ENCODE measurements at regions not wholly inside any gene's neighbourhood (a gene's known extent, or its start where the extent isn't known, plus 50 kb on each side); places are given as distances from the start of the nearest gene placed in this dataset.

DNA sequence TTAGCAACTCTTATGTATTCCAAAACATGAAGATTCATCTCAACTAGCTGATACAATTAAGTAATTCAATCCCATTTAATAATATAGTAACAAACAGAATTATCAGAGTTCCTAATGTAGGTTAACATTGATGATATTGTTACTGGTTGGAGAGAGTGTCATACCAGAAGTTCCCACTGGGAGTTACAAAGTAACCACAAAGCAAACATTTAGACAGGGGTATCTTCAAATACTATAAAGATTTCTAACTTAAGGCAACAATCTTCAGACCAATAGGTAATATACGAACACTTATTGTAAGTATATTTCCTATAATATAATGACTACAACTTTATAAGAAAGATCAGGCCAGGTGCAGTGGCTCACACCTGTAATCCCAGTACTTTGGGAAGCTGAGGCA is 1372.9 kb upstream of the PIK3C3 start:
- no peak for DNase-seq

DNA sequence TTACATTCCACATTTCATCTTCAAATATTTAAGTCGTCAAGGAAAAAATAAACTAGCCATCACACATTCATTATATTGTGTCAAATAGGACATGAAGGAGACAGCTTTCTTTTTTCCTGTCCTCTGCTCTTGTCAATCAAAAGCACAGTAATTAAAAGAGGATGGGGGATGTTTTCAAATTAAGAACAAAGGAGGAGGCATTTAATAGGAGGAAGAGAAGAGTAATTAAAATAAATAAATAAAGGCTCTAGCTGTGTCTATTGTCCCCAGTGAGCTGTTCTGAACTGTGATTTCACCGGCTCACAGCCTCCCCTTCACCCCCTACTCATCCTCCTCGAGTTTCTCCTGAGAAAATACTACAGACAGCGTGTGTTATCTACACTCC is 1377.1 kb upstream of the PIK3C3 start:
- DNase-seq = no peak

DNA sequence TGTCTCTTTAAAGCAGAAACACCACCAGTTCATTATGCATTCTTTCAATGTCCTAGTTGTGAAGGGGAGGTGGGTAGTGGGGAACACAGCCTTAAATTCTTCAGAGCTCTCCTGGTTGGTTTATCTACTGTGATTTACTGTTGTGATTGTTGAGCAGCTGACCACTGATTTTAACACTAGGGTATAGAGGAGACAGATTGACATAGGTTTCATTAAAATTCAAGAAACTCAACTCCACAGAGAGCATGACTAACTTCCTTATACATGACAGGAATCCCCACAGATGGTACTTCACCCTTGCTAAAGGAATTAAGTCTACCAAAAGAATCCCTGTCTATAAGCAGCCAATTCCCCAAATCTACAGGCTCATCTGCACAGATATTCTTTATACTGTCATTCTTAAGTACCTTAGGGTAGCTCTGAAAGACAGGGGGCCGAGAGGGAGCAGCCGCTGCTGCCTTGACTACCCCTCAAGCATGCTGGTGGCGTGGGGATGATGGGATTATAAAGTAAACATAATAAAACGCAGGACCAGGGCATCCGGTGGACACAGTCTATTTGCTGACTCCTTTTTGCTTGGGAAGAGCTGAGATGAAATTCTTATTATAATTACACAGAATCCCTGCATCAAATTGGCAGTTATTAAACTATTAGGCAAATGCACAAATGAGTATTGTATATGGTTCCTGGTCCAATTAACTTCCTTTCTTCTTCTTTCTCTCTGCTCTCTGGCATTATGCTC is 1377.6 kb upstream of the PIK3C3 start:
- no peak for DNase-seq

DNA sequence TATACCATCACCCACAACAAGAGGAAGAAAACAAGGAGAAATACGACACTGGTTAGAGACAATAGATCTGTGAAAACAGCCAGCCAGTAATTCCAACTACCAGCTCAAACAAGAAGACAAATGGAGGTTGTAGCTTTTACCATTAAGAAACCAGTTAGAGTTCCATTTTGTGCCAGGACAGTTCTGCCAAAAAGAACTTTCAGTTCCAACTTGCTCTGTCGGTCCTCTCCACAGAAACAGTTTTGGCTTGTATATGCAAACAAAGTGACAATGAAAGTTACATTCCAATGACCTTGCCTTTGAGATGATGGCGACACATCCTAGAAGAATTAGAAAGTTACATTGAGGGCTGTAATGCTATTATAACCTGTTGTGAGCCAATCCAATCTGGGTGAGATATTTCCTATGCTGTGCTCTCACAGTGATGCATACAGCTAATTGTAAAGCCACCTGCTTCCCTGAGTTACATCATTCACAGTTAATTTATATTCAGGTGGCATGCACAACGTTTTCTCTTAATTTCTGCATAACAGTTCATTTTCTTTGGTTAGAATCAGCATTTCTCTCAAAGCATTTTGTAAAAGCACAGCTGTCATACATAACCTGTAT is 1378.4 kb upstream of the PIK3C3 start:
- no peak for DNase-seq

DNA sequence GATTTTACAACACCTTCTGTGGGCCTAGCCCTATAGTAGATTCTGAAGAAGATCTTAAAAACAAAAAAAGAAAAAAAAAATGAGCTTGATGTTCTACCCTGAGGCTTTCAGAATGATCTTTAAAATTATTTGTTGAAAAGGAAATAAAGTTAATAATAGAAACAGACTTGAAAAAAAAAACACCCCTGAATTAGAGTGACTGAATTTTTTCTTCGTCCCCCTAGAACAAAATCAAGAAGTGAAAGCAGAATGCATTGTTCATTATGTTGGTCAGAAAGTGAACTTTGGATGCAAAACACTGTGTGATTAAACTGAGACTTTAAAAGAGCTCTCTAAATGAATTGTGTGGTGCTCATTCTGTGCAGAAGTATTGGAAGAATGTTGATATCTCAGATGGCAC is 1384.4 kb upstream of the PIK3C3 start:
- DNase-seq = no peak

DNA sequence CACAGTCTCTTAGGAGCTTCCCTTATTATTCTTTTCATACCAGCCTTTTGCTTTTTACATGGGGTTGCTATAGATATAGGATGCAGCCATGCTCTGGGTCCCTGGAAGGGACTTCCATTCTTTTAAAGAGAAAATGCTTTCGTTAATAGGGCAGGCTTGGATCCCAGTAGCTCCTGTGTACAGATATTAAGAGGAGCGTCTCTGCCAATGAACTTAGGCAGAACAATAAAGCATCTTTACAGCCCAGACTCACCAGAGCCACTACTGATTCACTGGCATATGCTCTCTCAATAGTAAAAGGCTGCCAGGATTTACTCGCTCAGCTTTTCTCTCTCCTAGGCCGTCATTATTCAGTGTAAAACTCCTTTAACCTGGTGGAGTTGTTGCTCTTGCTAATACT is 1385.4 kb upstream of the PIK3C3 start:
- no peak for DNase-seq

DNA sequence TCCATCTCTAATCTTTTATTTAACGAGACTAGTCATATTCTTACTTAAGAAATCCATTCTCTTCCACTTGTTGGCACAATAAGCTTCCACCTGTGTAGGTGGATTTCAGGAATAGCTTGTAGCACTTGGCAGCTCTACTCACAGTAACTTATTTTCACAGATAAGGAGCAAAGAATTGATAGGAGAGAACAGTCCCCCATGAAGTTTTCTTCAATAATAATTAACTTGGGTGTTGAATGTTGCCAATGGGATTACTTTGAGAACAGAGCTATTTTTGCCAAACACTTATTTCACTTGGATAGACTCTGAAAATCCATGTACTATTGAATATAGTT is 1388.6 kb upstream of the PIK3C3 start:
- no peak for DNase-seq

DNA sequence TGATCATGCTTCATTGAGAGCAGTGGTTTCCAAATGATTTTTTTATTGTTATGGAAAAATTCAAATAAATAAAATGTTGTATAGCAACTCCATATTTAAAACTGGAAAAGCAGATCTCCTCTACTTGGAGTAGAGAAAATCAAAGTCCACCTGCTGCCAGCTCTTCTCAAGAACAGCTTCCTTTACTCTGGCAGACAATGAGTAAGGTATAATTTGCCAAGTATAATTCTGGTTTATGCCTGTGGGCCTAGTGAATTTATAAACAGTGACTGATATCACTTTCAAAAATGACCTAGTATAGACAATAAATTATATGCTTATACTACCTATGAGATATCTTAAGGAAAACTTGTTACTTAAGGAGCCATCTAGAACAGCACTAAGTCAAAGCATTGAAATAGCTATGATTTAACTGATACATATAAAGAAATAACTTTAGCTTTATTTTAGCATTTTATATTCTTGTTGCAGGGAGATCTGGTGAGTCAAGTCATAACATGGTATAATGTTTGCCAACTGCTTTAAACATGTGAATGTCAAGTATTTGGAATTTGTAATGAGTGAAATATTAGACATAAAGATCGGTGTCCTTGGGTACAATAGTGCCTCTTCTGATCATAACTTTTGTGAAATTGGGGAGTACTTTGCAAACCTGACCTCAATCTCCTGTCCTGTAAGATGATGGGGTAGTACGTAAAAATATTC is 1389.1 kb upstream of the PIK3C3 start:
- DNase-seq = no peak

DNA sequence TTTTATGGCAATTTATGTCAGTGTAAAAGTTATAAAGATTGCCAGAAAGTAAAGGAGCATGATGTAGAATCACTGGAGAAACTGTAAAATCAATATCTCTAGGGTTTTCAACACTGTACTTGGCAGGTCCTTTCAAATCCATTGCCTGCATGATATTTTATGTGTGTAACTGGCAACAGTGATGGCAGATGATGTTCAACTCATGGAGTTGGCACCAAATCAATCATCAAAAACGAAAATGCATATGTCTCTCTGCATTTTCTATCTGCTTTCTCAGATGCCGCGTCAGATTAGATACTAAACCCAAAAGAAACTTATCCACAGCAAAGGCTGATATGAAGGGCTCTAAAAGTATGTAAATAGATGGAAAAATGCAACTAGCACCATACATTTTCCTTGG is 1395.5 kb upstream of the PIK3C3 start:
- DNase-seq = no peak

DNA sequence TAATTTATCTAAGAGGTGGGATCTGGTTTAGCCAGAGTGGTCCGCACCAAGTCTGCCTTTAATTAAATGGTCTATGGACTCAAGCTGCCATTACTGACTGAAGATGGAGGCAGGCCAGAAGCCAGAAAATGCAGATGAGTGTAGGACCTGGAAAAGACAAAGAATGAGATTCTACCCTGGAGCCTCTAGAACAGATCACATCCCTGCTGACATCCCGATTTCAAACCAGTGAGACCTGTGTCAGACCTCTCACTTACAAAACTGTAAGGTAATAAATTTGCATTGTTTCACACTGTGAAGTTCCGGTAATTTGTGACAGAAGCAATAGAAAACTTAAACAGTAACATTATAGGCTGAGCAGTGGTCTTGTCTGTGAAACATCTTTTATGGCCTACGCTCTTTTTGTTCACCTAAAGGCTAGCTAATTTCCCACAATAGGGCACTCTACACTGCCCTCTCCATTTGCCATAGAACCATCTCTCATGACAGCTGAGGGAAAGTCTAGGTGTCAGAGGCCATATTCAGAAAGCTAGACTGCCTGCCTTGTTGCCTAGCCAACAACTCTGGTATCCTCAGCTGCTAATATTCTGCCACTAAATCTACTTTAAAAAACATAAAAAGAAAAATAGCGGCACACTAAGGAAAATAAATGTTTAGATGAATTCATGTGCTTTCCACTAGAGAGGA is 1396.2 kb upstream of the PIK3C3 start:
- DNase-seq = no peak

DNA sequence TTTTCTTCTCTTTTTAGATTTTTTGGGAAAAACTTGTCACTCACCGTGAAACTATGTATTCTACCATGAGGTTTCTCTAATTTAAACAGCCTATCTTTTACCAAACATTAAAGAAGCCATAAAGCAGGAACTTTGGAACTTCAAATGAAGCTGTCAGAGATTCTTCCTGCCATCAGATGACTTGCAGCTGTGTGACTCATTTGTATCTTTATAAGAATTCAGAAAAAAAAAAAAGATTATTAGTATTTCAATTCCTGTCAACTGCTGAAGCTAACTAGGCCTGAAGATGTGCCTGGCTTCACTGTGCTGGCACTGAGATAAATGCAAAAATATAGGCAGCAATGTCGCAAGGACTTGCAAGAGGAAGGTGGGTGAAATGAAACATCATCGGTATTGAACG is 1399.1 kb upstream of the PIK3C3 start:
- no peak for DNase-seq

DNA sequence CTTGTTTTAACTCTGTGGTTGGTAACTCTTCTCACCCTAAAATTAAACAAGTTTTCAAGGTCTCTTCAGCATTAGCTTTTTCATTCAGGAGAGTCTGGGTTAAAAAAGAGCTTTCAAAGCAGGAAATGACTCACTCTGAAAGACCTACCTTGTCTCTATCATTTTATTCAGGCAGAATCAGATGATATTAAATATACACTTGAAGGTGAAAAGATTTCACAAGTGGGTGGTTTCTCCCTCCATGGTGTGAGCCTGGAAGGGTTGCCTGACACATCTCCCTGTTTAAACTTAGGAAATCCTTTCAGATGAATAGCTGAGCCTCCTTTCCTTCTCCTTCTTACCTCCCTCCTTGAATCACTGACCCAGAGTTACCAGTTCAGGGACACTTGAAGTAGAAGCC is 1402.0 kb upstream of the PIK3C3 start:
- no peak for DNase-seq

DNA sequence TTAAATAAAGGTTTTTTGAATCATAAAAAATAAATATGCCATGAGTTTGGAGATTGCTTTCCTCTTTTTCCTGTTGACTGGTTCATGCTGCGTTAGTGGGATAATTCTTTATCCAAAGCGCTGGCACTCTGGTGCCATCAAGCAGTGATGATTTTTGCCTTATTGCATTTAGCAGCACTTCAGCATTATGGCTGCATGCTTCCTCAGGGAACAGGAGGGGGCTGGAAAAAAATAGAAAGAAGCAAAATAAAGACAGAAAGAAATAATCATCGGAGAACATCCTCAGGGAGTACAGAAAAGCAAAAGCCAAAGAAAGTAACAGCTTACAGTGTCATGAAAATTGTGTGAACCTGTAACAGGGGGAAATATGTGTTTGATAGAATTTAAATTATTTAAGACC is 1408.2 kb upstream of the PIK3C3 start:
- no peak for DNase-seq

DNA sequence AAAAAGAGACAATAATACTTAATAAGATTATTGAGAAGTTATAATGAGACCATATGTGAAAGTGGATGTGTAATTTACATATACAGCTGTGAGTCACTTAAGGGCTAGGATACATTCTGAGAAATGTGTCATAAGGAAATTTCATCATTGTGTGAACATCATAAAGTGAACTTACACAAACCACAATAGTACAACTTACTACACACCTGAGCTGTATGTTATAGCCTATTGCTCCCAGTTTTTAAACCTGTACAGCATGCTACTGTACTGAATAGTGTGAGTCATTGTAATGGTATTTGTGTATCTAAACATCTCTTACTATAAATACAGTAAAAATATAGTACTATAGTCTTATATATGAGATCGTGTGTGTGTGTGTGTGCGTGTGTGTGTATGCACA is 1420.3 kb upstream of the PIK3C3 start:
- no peak for DNase-seq

DNA sequence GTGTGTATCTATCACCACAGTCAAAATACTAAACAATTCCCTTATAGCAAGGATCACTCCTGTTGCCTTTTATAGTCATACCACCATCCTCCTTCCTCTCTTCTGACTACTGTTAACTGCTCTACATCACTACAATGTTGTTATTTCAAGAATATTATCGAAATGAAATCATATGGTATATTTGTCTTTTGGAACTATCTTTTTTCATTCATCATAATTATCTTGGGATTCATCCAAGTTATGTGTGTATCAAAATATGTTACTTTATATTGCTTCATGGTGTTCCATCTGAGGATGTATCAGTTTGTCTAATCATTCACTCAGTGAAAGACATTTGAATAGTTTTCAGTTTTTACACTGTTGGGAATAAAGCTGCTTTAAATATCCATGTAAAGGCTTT is 1423.0 kb upstream of the PIK3C3 start:
- DNase-seq = no peak

DNA sequence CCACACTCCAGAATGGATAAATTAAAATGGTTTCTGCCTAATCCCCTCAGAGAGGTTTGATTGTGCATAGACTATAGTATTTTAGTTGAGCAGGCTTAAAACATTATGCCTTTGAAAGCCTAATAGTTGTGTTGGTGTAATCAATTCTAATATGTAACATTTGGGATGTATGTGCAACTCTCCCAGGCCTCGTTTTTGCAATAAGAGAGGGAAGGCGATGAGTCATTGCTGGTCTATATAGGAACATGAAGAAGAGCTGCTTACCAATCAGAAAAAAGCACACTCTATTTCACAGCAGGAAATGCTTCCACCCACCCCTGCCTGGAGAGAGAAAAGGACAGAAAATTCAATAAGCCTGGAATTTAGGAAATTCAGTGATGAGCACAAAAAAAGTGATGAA is 1424.0 kb upstream of the PIK3C3 start:
- no peak for DNase-seq

DNA sequence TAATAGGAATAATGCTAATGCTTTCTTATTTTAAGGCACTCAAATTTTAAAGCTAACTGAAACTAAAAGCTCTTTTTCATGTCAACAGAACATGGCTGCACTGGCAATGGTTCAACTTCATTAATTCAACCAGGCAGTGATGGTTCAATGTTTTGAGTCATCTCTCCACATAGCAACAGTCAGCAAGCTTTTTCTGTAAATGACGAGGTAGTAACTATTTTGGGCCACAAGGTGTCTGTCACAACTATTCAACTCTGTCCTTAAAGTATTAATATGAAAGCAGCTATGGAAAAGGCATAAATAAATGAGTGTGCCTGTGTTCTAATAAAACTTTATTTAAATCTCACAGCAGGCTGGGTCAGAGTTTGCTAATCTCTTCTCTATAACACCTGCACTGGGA is 1425.6 kb upstream of the PIK3C3 start:
- no peak for DNase-seq

DNA sequence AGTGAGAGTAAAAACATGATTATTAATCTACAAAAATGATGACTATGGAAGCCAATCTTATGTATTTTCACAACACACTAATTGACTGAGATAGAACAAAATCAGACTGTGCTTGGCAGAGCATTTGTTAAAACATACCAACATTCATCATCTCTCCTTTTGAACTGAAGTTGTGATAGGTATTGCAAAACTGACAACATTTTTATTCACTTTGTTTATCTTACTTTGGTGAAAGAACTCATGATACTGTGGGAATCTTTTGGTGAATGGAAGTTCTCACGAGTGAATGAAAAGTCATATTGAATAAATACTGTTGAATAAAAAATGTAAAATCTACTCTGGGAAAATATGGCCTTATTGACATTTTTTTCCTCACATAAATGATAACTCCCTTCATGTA is 1430.2 kb upstream of the PIK3C3 start:
- no peak for DNase-seq

DNA sequence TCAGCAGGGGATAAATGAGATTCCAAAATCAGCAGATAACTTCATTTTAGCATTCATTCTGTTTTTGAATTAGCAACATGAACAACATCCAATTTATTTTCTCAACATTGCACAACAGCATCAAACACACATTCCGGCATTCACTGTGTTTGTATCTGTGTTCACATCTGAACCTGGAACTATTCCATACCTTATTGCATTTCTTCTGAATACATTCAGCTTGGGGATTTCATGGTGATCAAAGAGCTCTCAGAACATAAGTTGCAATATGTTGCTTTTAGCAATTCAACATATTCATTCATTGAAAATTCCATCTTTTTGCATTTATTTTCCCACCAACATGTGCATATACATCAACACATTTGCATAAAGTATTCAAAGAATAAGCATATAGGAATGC is 1431.7 kb upstream of the PIK3C3 start:
- no peak for DNase-seq

DNA sequence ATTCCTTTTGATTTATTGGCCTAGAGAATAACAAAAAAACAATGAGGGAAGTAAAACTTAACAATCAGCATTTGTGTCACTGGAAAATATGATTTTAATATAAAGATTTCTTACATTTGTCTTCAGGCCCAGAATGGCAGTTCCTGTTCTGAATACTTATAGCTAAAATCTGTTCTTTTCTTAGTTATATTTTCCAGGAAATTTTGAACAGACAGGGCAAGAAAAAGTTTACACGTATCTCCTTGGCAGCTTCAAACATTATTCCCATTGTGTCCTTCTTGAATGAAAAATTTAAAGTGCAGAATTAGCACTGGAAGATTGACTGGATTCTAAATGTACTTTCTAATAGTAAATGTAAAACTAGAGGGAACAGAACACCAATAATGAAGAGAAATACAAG is 1454.0 kb upstream of the PIK3C3 start:
- no peak for DNase-seq

DNA sequence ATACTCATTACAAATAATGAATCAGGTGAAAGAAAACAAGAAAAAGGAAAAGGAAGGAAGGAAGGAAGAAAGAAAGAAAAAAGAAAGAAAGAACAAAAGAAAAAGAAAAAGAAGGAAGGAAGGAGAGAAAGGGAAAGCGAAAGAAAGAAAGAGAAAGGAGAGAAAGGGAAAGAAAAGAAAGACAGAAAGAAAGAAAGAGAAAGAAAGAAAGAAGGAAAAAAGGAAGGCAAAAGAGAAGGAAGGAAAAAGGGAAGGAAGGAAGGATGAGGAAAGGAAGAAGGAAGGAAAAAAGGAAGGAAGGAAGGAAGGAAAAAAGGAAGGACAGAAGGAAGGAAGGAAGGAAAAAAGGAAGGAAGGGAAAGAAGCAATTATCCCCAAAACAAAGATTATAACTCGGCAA is 1460.4 kb upstream of the PIK3C3 start:
- DNase-seq = no peak

DNA sequence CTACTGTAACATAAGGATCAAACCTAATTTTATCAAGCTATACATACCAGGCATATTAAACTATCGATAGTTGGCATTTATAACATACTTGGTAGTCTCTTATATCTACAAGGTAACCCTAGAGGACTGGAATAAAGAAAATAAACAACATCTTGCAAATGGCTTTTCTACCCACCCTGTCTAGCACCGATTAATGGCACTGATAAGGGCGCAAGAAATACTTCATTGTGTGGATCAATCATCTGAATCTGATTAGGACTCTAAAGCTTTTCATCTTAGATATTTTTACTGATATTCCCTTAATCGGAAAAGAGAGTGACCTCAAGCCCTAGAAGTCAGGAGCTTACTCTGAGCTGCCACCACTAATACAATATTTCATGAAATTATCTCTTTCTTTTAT is 1461.7 kb upstream of the PIK3C3 start:
- no peak for DNase-seq

DNA sequence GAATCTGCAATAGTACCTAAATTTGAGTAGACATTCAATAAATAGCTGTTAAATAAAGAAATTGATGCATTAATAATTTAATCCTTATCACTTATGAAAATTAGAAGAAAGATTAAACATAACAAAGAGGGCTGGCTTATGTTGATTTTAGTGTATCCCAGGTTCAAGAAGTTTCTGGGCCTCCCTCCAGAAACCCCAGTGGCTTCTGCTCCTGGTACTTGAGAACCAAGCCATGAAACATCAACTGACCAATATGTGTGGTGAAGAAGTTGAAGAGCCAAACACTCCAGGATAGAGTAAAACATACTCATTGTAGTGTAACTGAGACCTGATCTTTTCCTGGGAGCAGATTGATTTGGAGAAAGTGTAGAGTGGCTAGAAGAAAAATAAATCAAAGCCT is 1465.7 kb upstream of the PIK3C3 start:
- DNase-seq = no peak

DNA sequence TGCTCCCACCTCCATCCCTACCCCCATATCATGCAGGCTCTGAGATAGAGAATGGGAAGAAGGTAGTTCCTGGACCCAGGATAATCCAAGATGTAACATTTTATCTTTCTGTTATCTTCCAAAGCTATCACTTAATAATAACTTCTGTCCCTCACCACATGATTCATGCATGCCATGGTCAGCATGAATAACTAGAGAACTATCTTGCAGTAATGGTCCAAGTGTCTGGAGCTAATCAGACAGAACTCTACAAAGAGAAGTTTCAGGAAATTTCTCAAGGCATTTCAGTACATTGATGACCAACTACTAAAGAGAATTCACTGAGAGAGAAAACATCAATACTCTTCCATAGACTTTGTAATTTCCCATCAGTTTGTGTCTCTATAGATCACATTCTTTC is 1469.7 kb upstream of the PIK3C3 start:
- DNase-seq = no peak

Data from stimulated activated CD4-positive, alpha-beta T cell treated with anti-CD3 and anti-CD28 coated beads, Interleukin-1b, Interleukin-23, amount 100 ng/mL, for 48 hours (primary cell).